Hepatocyte (in vitro differentiated cells): ENCODE measurements at regions not wholly inside any gene's neighbourhood (a gene's known extent, or its start where the extent isn't known, plus 50 kb on each side); places are given as distances from the start of the nearest gene placed in this dataset.

Experiments used
- DNase-seq: peaks from one replicate; pipeline ENCODE4 v3.0.0-alpha.2; 2016; ENCODE audit warnings: low spot score
- H2AFZ ChIP-seq: fragments of 200-600 bp; sonication (generic); 2 replicates; pipeline ENCODE4 v1.6.0; 2016; ENCODE audit warnings: antibody characterized with exemption, mild to moderate bottlenecking
- H3K27ac ChIP-seq: fragments of 200-600 bp; sonication (generic); 2 replicates; pipeline ENCODE4 v1.5.1; 2016; ENCODE audit warnings: mild to moderate bottlenecking
- H3K27me3 ChIP-seq: fragments of 200-600 bp; sonication (generic); 2 replicates; pipeline ENCODE4 v1.6.1; 2016
- H3K36me3 ChIP-seq: fragments of 200-600 bp; sonication (generic); replicated peaks from 2 replicates; pipeline ENCODE4 v1.5.1; 2016; ENCODE audit warnings: low read depth; ENCODE audit not compliant: insufficient read depth
- H3K4me1 ChIP-seq: fragments of 200-600 bp; sonication (generic); 2 replicates; pipeline ENCODE4 v1.5.1; 2016; ENCODE audit warnings: mild to moderate bottlenecking, moderate library complexity; ENCODE audit not compliant: insufficient read depth
- H3K4me2 ChIP-seq: fragments of 200-600 bp; sonication (generic); 2 replicates; pipeline ENCODE4 v1.6.0; 2016
- H3K4me3 ChIP-seq: fragments of 200-600 bp; sonication (generic); 2 replicates; pipeline ENCODE4 v1.5.1; 2016; ENCODE audit warnings: mild to moderate bottlenecking
- H3K79me2 ChIP-seq: fragments of 200-600 bp; sonication (generic); 2 replicates; pipeline ENCODE4 v1.6.0; 2017; ENCODE audit warnings: mild to moderate bottlenecking
- H3K9me2 ChIP-seq: fragments of 200-600 bp; sonication (generic); replicated peaks from 2 replicates; pipeline ENCODE4 v1.6.0; 2017; ENCODE audit warnings: mild to moderate bottlenecking; ENCODE audit not compliant: insufficient read depth
- H3K9me3 ChIP-seq: fragments of 200-600 bp; sonication (generic); 2 replicates; pipeline ENCODE4 v1.5.1; 2016; ENCODE audit warnings: low read depth, mild to moderate bottlenecking
- H4K20me1 ChIP-seq: fragments of 200-600 bp; sonication (generic); 2 replicates; pipeline ENCODE4 v1.6.0; 2016; ENCODE audit warnings: mild to moderate bottlenecking; ENCODE audit not compliant: insufficient read depth, poor library complexity, severe bottlenecking
- EZH2 ChIP-seq: fragments of 200-600 bp; sonication (generic); IDR thresholded peaks from 2 replicates; pipeline ENCODE4 v1.6.1; 2016; ENCODE audit warnings: antibody characterized with exemption, mild to moderate bottlenecking, borderline replicate concordance
- EZH2phosphoT487 ChIP-seq: fragments of 200-600 bp; sonication (generic); IDR thresholded peaks from one replicate; pipeline ENCODE4 v1.6.1; 2018; ENCODE audit warnings: antibody characterized with exemption, mild to moderate bottlenecking, low read depth, moderate library complexity; ENCODE audit not compliant: unreplicated experiment, severe bottlenecking
- WGBS: methylation state at CpG from one replicate; pipeline ENCODE4 v1.1.6; 2016; ENCODE audit warnings: low lambda C conversion rate; ENCODE audit errors: missing lambda C conversion rate; 5-methylcytosine and 5-hydroxymethylcytosine counted together
- TF ChIP-seq, protein P1 (sequence below): fragments of 200-600 bp; sonication (generic); IDR thresholded peaks from 2 replicates; pipeline ENCODE4 v1.5.1; 2016; ENCODE audit warnings: antibody characterized with exemption, mild to moderate bottlenecking; ENCODE audit not compliant: poor library complexity

GRCh38 chr5:91670122-91670521 lies 287.0 kb upstream of the ARRDC3 start:
- H4K20me1 ChIP-seq, result no peaks in the 10 kb centered on the region
- H3K27me3 ChIP-seq, result no peaks in the 10 kb centered on the region
- TF ChIP-seq EZH2phosphoT487, result no peak
- WGBS, result 87% methylated on average over 2 of the region's 2 CpGs
- H3K4me2 ChIP-seq, result no peak overlapping the region
- H3K4me3 ChIP-seq, result no peak overlapping the region
- no peak overlapping the region for H3K27ac ChIP-seq
- no peaks in the 10 kb centered on the region for H3K79me2 ChIP-seq
- H3K4me1 ChIP-seq, result peaks cover 7% of the 10 kb centered on the region
- peak overlapping the region; percentile 46 for H2AFZ ChIP-seq
- peak; percentile 10 for DNase-seq
- H3K9me2 ChIP-seq, result no peaks in the 10 kb centered on the region
- H3K9me3 ChIP-seq, result no peaks in the 10 kb centered on the region
- no peaks in the 10 kb centered on the region for H3K36me3 ChIP-seq

GRCh38 chr5:91668261-91668660 lies 285.1 kb upstream of the ARRDC3 start:
- no peaks in the 10 kb centered on the region for H3K36me3 ChIP-seq
- no peak overlapping the region for H3K4me2 ChIP-seq
- no peaks in the 10 kb centered on the region for H3K79me2 ChIP-seq
- H4K20me1 ChIP-seq, result no peaks in the 10 kb centered on the region
- H3K4me1 ChIP-seq, result peaks cover 7% of the 10 kb centered on the region
- no peaks in the 10 kb centered on the region for H3K27me3 ChIP-seq
- H2AFZ ChIP-seq, result no peak overlapping the region
- no peaks in the 10 kb centered on the region for H3K9me3 ChIP-seq
- no peak for DNase-seq
- no peak overlapping the region for H3K27ac ChIP-seq
- 83% methylated on average over 3 of the region's 3 CpGs for WGBS
- TF ChIP-seq EZH2phosphoT487, result no peak
- TF ChIP-seq, protein P1, sequence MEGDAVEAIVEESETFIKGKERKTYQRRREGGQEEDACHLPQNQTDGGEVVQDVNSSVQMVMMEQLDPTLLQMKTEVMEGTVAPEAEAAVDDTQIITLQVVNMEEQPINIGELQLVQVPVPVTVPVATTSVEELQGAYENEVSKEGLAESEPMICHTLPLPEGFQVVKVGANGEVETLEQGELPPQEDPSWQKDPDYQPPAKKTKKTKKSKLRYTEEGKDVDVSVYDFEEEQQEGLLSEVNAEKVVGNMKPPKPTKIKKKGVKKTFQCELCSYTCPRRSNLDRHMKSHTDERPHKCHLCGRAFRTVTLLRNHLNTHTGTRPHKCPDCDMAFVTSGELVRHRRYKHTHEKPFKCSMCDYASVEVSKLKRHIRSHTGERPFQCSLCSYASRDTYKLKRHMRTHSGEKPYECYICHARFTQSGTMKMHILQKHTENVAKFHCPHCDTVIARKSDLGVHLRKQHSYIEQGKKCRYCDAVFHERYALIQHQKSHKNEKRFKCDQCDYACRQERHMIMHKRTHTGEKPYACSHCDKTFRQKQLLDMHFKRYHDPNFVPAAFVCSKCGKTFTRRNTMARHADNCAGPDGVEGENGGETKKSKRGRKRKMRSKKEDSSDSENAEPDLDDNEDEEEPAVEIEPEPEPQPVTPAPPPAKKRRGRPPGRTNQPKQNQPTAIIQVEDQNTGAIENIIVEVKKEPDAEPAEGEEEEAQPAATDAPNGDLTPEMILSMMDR, result no peak
- no peak for TF ChIP-seq EZH2
- H3K4me3 ChIP-seq, result no peak overlapping the region
- no peaks in the 10 kb centered on the region for H3K9me2 ChIP-seq

- Histone ChIP-seq H3K79me2 (no peaks in the 10 kb centered on the region), H3K4me3 (no peak overlapping the region), H3K27me3 (no peaks in the 10 kb centered on the region), H3K4me1 (no peaks in the 10 kb centered on the region), H3K36me3 (no peaks in the 10 kb centered on the region), H4K20me1 (no peaks in the 10 kb centered on the region), H2AFZ (no peak overlapping the region), H3K9me2 (no peaks in the 10 kb centered on the region), H3K27ac (no peak overlapping the region), H3K9me3 (no peaks in the 10 kb centered on the region), H3K4me2 (no peak overlapping the region)
- no peak for DNase-seq
- TF ChIP-seq, protein P1, result no peak
- no peak for TF ChIP-seq EZH2
- TF ChIP-seq EZH2phosphoT487, result no peak
Observed at GRCh38 chr5:91652678-91653077, 269.6 kb upstream of the ARRDC3 start.

GRCh38 chr5:91651704-91652103 lies 268.6 kb upstream of the ARRDC3 start:
- no peaks in the 10 kb centered on the region for H3K9me2 ChIP-seq
- DNase-seq, result peak; percentile 35

More at GRCh38 chr5:91651704-91652103, 268.6 kb upstream of the ARRDC3 start:
- H3K4me3 ChIP-seq, result no peak overlapping the region
- H3K27ac ChIP-seq, result no peak overlapping the region
- TF ChIP-seq, protein P1, result no peak
- TF ChIP-seq EZH2phosphoT487, result no peak
- no peak for TF ChIP-seq EZH2
- no peaks in the 10 kb centered on the region for H4K20me1 ChIP-seq
- no peaks in the 10 kb centered on the region for H3K79me2 ChIP-seq
- H3K27me3 ChIP-seq, result no peaks in the 10 kb centered on the region
- H3K36me3 ChIP-seq, result no peaks in the 10 kb centered on the region
- H3K4me2 ChIP-seq, result no peak overlapping the region
- H3K9me3 ChIP-seq, result no peaks in the 10 kb centered on the region
- H3K4me1 ChIP-seq, result no peaks in the 10 kb centered on the region
- no peak overlapping the region for H2AFZ ChIP-seq
